Neural progenitor cell (in vitro differentiated cells): ENCODE measurements at regions not wholly inside any gene's neighbourhood (a gene's known extent, or its start where the extent isn't known, plus 50 kb on each side); places are given as distances from the start of the nearest gene placed in this dataset.

Source experiments
- DNase-seq: peaks from one replicate; pipeline ENCODE4 v3.0.0-alpha.2; 2016; ENCODE audit warnings: low spot score
- H2AFZ ChIP-seq: fragments of 200-600 bp; sonication (generic); replicated peaks from 2 replicates; pipeline ENCODE4 v1.6.1; 2016; ENCODE audit warnings: antibody characterized with exemption
- H3F3A ChIP-seq: fragments of 200-600 bp; sonication (generic); 2 replicates; pipeline ENCODE4 v1.6.1; 2016; ENCODE audit warnings: antibody characterized with exemption, low read depth
- H3K27ac ChIP-seq: fragments of 200-600 bp; sonication (generic); 2 replicates; pipeline ENCODE4 v1.5.1; 2016; ENCODE audit warnings: mild to moderate bottlenecking
- H3K27me3 ChIP-seq: fragments of 200-600 bp; sonication (generic); 2 replicates; pipeline ENCODE4 v1.6.1; 2016; ENCODE audit warnings: mild to moderate bottlenecking, moderate library complexity
- H3K36me3 ChIP-seq: fragments of 200-600 bp; sonication (generic); 2 replicates; pipeline ENCODE4 v1.5.1; 2016
- H3K4me1 ChIP-seq: fragments of 200-600 bp; sonication (generic); 2 replicates; pipeline ENCODE4 v1.6.1; 2016; ENCODE audit warnings: mixed run types
- H3K4me2 ChIP-seq: fragments of 200-600 bp; sonication (generic); 2 replicates; pipeline ENCODE4 v1.6.1; 2016
- H3K4me3 ChIP-seq: fragments of 200-600 bp; sonication (generic); 2 replicates; pipeline ENCODE4 v1.5.1; 2016
- H3K79me2 ChIP-seq: fragments of 200-600 bp; sonication (generic); 2 replicates; pipeline ENCODE4 v1.6.1; 2016; ENCODE audit warnings: low read depth
- H3K9ac ChIP-seq: fragments of 200-600 bp; sonication (generic); 2 replicates; pipeline ENCODE4 v1.6.1; 2016
- H3K9me3 ChIP-seq: fragments of 200-600 bp; sonication (generic); 2 replicates; pipeline ENCODE4 v1.5.1; 2016; ENCODE audit warnings: low read depth
- H4K20me1 ChIP-seq: fragments of 200-600 bp; sonication (generic); 2 replicates; pipeline ENCODE4 v1.6.1; 2016; ENCODE audit warnings: low read depth
- H3K27ac Mint-ChIP-seq: 3 replicates; pipeline ENCODE4 v1.8.0; 2021; ENCODE audit warnings: mixed read lengths
- H3K27me3 Mint-ChIP-seq: 2 replicates; pipeline ENCODE4 v1.8.0; 2022; ENCODE audit warnings: low read depth, mild to moderate bottlenecking, inconsistent platforms, moderate library complexity, mixed read lengths; ENCODE audit not compliant: insufficient read depth
- H3K36me3 Mint-ChIP-seq: 3 replicates; pipeline ENCODE4 v1.8.0; 2021; ENCODE audit warnings: mixed read lengths
- H3K4me1 Mint-ChIP-seq: 3 replicates; pipeline ENCODE4 v1.8.0; 2021; ENCODE audit warnings: mixed read lengths
- H3K4me3 Mint-ChIP-seq: 3 replicates; pipeline ENCODE4 v1.8.0; 2021; ENCODE audit warnings: mild to moderate bottlenecking, moderate library complexity, mixed read lengths
- H3K9me3 Mint-ChIP-seq: 3 replicates; pipeline ENCODE4 v1.8.0; 2020; ENCODE audit warnings: mixed read lengths
- CTCF ChIP-seq: fragments of 200-600 bp; sonication (generic); IDR thresholded peaks from 2 replicates; pipeline ENCODE4 v1.5.1; 2017; ENCODE audit warnings: antibody characterized with exemption, mild to moderate bottlenecking
- EZH2 ChIP-seq: fragments of 200-600 bp; sonication (generic); IDR thresholded peaks from 2 replicates; pipeline ENCODE4 v1.6.1; 2017; ENCODE audit warnings: antibody characterized with exemption, mild to moderate bottlenecking, moderate library complexity
- EZH2phosphoT487 ChIP-seq: fragments of 200-600 bp; sonication (generic); IDR thresholded peaks from 2 replicates; pipeline ENCODE4 v1.6.1; 2017; ENCODE audit warnings: antibody characterized with exemption

- Histone ChIP-seq H4K20me1 (no peaks in the 10 kb centered on the region), H3K9ac (no peak overlapping the region), H3K4me1 (no peaks in the 10 kb centered on the region), H3K79me2 (no peaks in the 10 kb centered on the region), H3K4me3 (no peak overlapping the region), H3F3A (no peaks in the 10 kb centered on the region), H2AFZ (no peak overlapping the region), H3K9me3 (no peaks in the 10 kb centered on the region), H3K36me3 (no peaks in the 10 kb centered on the region), H3K4me2 (no peak overlapping the region), H3K27ac (no peak overlapping the region), H3K27me3 (no peaks in the 10 kb centered on the region)
- Mint-ChIP-seq H3K9me3 (no peaks in the 10 kb centered on the region), H3K36me3 (no peaks in the 10 kb centered on the region), H3K27me3 (no peaks in the 10 kb centered on the region), H3K27ac (peak overlapping the region; percentile 10), H3K4me3 (no peak overlapping the region), H3K4me1 (no peaks in the 10 kb centered on the region)
- no peak for DNase-seq
- TF ChIP-seq EZH2phosphoT487 (no peak), CTCF (no peak), EZH2 (no peak)
Observed at GRCh38 chr2:65630643-65631042, 198.2 kb upstream of the SPRED2 start.

GRCh38 chr2:65628156-65628555, 195.8 kb upstream of the SPRED2 start:
- Histone ChIP-seq H3K79me2 (no peaks in the 10 kb centered on the region), H3K27me3 (no peaks in the 10 kb centered on the region), H3K4me2 (no peak overlapping the region), H3K36me3 (no peaks in the 10 kb centered on the region), H3K4me3 (no peak overlapping the region), H4K20me1 (no peaks in the 10 kb centered on the region), H3K4me1 (no peaks in the 10 kb centered on the region), H3K9ac (no peak overlapping the region), H3K27ac (no peak overlapping the region), H3K9me3 (no peaks in the 10 kb centered on the region), H3F3A (no peaks in the 10 kb centered on the region), H2AFZ (no peak overlapping the region)
- Mint-ChIP-seq H3K36me3 (no peaks in the 10 kb centered on the region), H3K4me1 (no peaks in the 10 kb centered on the region), H3K9me3 (no peaks in the 10 kb centered on the region), H3K27ac (no peak overlapping the region), H3K4me3 (no peak overlapping the region), H3K27me3 (no peaks in the 10 kb centered on the region)
- TF ChIP-seq CTCF: no peak
- TF ChIP-seq EZH2phosphoT487: no peak
- TF ChIP-seq EZH2: no peak
- DNase-seq: no peak

GRCh38 chr2:65626831-65627230, 194.4 kb upstream of the SPRED2 start:
- Histone ChIP-seq H3K9ac (no peak overlapping the region), H4K20me1 (no peaks in the 10 kb centered on the region), H3K4me2 (no peak overlapping the region), H3F3A (no peaks in the 10 kb centered on the region), H3K4me3 (no peak overlapping the region), H3K4me1 (no peaks in the 10 kb centered on the region), H3K27me3 (no peaks in the 10 kb centered on the region), H3K27ac (no peak overlapping the region), H3K9me3 (no peaks in the 10 kb centered on the region), H3K36me3 (no peaks in the 10 kb centered on the region), H2AFZ (no peak overlapping the region), H3K79me2 (no peaks in the 10 kb centered on the region)
- no peak overlapping the region for H3K4me3 Mint-ChIP-seq
- H3K27ac Mint-ChIP-seq: no peak overlapping the region
- TF ChIP-seq EZH2: no peak
- no peak for TF ChIP-seq CTCF
- no peak for TF ChIP-seq EZH2phosphoT487
- H3K36me3 Mint-ChIP-seq: no peaks in the 10 kb centered on the region
- H3K4me1 Mint-ChIP-seq: no peaks in the 10 kb centered on the region
- no peak for DNase-seq
- H3K27me3 Mint-ChIP-seq: peaks cover 7% of the 10 kb centered on the region
- H3K9me3 Mint-ChIP-seq: no peaks in the 10 kb centered on the region

GRCh38 chr2:65625982-65626381, 193.6 kb upstream of the SPRED2 start:
- H3K4me3 Mint-ChIP-seq: no peak overlapping the region
- TF ChIP-seq CTCF (no peak), EZH2 (no peak), EZH2phosphoT487 (no peak)
- H2AFZ ChIP-seq: no peak overlapping the region
- H3K27ac ChIP-seq: no peak overlapping the region
- H3F3A ChIP-seq: no peaks in the 10 kb centered on the region
- H3K9me3 Mint-ChIP-seq: no peaks in the 10 kb centered on the region
- no peaks in the 10 kb centered on the region for H3K9me3 ChIP-seq
- DNase-seq: no peak
- H3K9ac ChIP-seq: no peak overlapping the region
- no peaks in the 10 kb centered on the region for H3K4me1 ChIP-seq
- H3K79me2 ChIP-seq: no peaks in the 10 kb centered on the region
- no peak overlapping the region for H3K4me2 ChIP-seq
- no peaks in the 10 kb centered on the region for H4K20me1 ChIP-seq
- H3K4me3 ChIP-seq: no peak overlapping the region
- no peaks in the 10 kb centered on the region for H3K27me3 ChIP-seq
- no peaks in the 10 kb centered on the region for H3K4me1 Mint-ChIP-seq
- H3K27me3 Mint-ChIP-seq: peaks cover 7% of the 10 kb centered on the region
- no peaks in the 10 kb centered on the region for H3K36me3 ChIP-seq
- no peaks in the 10 kb centered on the region for H3K36me3 Mint-ChIP-seq
- H3K27ac Mint-ChIP-seq: no peak overlapping the region
